ENCODE measurements at regions not wholly inside any gene's neighbourhood (a gene's known extent, or its start where the extent isn't known, plus 50 kb on each side); places are given as distances from the start of the nearest gene placed in this dataset.

DNA sequence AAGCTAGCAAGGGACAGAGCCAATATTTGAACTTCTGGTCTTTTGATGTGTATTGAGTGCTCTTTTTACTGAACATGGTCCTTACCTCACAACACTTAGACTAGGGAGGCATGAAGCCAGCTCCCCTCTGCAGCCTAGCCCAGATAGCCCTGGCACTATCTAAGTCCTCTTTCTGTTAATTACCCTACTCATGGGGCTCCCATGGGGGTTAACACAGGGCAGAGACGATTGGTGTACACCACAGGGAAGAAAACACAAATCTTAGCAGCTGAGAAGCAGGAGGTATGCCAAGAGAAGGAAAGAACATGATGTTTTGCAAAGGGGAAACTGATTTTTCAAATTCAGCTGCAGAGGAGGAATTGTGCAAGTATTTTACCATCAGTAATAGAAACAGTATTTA, 383.8 kb downstream of the TMEM232 start:
- Histone ChIP-seq H3K79me2 (ENCODE audit: insufficient read depth, low read length) (no peaks in the 10 kb centered on the region), H3K4me2 (ENCODE audit: low read length) (no peak overlapping the region)

DNA sequence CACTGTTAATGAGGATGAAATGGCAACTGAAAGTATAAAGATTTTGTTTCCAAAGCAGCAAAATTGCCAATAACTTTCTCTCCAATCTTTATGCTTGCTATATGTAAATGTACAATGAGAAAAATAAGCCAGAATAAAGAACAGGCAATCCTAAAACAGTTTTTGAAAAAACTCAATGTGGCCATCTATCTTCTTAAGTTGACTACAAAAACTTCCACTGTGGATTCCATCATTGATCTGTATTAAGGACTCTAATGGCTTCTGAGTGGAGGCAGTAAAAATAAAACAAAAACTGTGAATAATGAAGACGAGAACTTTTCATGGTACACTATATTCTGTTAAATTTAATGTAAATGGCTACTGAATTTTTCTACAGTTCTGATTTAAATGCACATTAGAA, 382.9 kb downstream of the TMEM232 start:
- Histone ChIP-seq H2AFZ (ENCODE audit: low read depth, low read length, poor library complexity, severe bottlenecking) (no peak overlapping the region), H3K9ac (ENCODE audit: low read length) (no peak overlapping the region), H3K79me2 (ENCODE audit: insufficient read depth, low read length) (no peaks in the 10 kb centered on the region), H3K27ac (ENCODE audit: low read depth, low read length) (no peak overlapping the region), H3K36me3 (ENCODE audit: control insufficient read depth in 1 of 2, insufficient read depth in 2 of 2, low read length in 2 of 2) (no peaks in the 10 kb centered on the region), H4K20me1 (ENCODE audit: insufficient read depth) (no peaks in the 10 kb centered on the region), H3K4me1 (ENCODE audit: control insufficient read depth in 1 of 2, insufficient read depth in 2 of 2, low read length in 2 of 2) (no peaks in the 10 kb centered on the region), H3K9me2 (ENCODE audit: insufficient read depth) (no peaks in the 10 kb centered on the region), H3K4me3 (replicated peaks in 1 of 2; ENCODE audit: low read depth in 1 of 2, low read length in 2 of 2) (no peak overlapping the region), H3K9me3 (ENCODE audit: control insufficient read depth in 1 of 2, insufficient read depth in 1 of 2, low read depth in 1 of 2, low read length in 2 of 2) (no peaks in the 10 kb centered on the region), H3K27me3 (ENCODE audit: insufficient read depth, low read length) (no peaks in the 10 kb centered on the region), H3K4me2 (ENCODE audit: low read length) (no peak overlapping the region)
- ChIA-PET RAD21 (ENCODE audit: low non-redundant PET in 1 of 2, low total read pairs in 2 of 2, uncharacterized antibody in 2 of 2, unreplicated experiment in 2 of 2) (no interaction called here), CTCF (no interaction called here), POLR2A (no interaction called here)
- DNase-seq (ENCODE audit: low read depth, low spot score) (no peak), ATAC-seq (no peak)
- BruUV-seq (replicated peaks) = no TSS peak
- intact Hi-C loops (cut with micrococcal nuclease) = no loop called here
- TF ChIP-seq POLR2A (IDR thresholded peaks at IDR 0.05; ENCODE audit: borderline replicate concordance, extremely low read depth, insufficient read depth, insufficient read length) (no peak), SRF (IDR thresholded peaks at IDR 0.05; ENCODE audit: low read depth) (no peak), EZH2phosphoT487 (IDR thresholded peaks at IDR 0.05; ENCODE audit: borderline replicate concordance) (no peak), CEBPB (IDR thresholded peaks at IDR 0.05; ENCODE audit: low read depth) (no peak), YY1 (IDR thresholded peaks at IDR 0.05; ENCODE audit: extremely low read depth, insufficient replicate concordance, low read depth, low read length) (no peak), EZH2 (IDR thresholded peaks at IDR 0.05) (no peak), ZNF274 (IDR thresholded peaks at IDR 0.05; ENCODE audit: low read depth, low read length) (no peak)
- TF ChIP-seq, protein P1, sequence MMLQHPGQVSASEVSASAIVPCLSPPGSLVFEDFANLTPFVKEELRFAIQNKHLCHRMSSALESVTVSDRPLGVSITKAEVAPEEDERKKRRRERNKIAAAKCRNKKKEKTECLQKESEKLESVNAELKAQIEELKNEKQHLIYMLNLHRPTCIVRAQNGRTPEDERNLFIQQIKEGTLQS (IDR thresholded peaks at IDR 0.05) = no peak
- TF ChIP-seq, protein P2, sequence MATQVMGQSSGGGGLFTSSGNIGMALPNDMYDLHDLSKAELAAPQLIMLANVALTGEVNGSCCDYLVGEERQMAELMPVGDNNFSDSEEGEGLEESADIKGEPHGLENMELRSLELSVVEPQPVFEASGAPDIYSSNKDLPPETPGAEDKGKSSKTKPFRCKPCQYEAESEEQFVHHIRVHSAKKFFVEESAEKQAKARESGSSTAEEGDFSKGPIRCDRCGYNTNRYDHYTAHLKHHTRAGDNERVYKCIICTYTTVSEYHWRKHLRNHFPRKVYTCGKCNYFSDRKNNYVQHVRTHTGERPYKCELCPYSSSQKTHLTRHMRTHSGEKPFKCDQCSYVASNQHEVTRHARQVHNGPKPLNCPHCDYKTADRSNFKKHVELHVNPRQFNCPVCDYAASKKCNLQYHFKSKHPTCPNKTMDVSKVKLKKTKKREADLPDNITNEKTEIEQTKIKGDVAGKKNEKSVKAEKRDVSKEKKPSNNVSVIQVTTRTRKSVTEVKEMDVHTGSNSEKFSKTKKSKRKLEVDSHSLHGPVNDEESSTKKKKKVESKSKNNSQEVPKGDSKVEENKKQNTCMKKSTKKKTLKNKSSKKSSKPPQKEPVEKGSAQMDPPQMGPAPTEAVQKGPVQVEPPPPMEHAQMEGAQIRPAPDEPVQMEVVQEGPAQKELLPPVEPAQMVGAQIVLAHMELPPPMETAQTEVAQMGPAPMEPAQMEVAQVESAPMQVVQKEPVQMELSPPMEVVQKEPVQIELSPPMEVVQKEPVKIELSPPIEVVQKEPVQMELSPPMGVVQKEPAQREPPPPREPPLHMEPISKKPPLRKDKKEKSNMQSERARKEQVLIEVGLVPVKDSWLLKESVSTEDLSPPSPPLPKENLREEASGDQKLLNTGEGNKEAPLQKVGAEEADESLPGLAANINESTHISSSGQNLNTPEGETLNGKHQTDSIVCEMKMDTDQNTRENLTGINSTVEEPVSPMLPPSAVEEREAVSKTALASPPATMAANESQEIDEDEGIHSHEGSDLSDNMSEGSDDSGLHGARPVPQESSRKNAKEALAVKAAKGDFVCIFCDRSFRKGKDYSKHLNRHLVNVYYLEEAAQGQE (IDR thresholded peaks at IDR 0.05; ENCODE audit: low read depth) = no peak

More for the DNA sequence above, 383.8 kb downstream of the TMEM232 start:
- DNase-seq (ENCODE audit: low read depth, low spot score) (no peak), ATAC-seq (no peak)
- ChIA-PET RAD21 (ENCODE audit: low non-redundant PET in 1 of 2, low total read pairs in 2 of 2, uncharacterized antibody in 2 of 2, unreplicated experiment in 2 of 2) (no interaction called here), POLR2A (no interaction called here), CTCF (no interaction called here)
- BruUV-seq (replicated peaks) = no TSS peak
- no peak for TF ChIP-seq CBX3 (IDR thresholded peaks at IDR 0.05; ENCODE audit: low read depth)
- TF ChIP-seq EZH2 (IDR thresholded peaks at IDR 0.05) = no peak
- no peak for TF ChIP-seq RAD21 (IDR thresholded peaks at IDR 0.05; ENCODE audit: low read depth)
- TF ChIP-seq SRF (IDR thresholded peaks at IDR 0.05; ENCODE audit: low read depth) = no peak
- no peak for TF ChIP-seq POLR2AphosphoS5 (IDR thresholded peaks at IDR 0.05; ENCODE audit: low read depth, low read length)
- TF ChIP-seq, protein P2 (IDR thresholded peaks at IDR 0.05; ENCODE audit: low read depth) = no peak
- no peak for TF ChIP-seq ELF1 (IDR thresholded peaks at IDR 0.05; ENCODE audit: borderline replicate concordance, low read depth)
- TF ChIP-seq POLR2A (IDR thresholded peaks at IDR 0.05; ENCODE audit: borderline replicate concordance, extremely low read depth, insufficient read depth, insufficient read length) = no peak
- no peaks in the 10 kb centered on the region for H3K36me3 ChIP-seq (ENCODE audit: control insufficient read depth in 1 of 2, insufficient read depth in 2 of 2, low read length in 2 of 2)
- H3K4me1 ChIP-seq (ENCODE audit: control insufficient read depth in 1 of 2, insufficient read depth in 2 of 2, low read length in 2 of 2) = no peaks in the 10 kb centered on the region
- H3K9me3 ChIP-seq (ENCODE audit: control insufficient read depth in 1 of 2, insufficient read depth in 1 of 2, low read depth in 1 of 2, low read length in 2 of 2) = no peaks in the 10 kb centered on the region
- H3K4me3 ChIP-seq (replicated peaks in 1 of 2; ENCODE audit: low read depth in 1 of 2, low read length in 2 of 2) = no peak overlapping the region
- H4K20me1 ChIP-seq (ENCODE audit: insufficient read depth) = no peaks in the 10 kb centered on the region
- H2AFZ ChIP-seq (ENCODE audit: low read depth, low read length, poor library complexity, severe bottlenecking) = no peak overlapping the region
- no peak overlapping the region for H3K27ac ChIP-seq (ENCODE audit: low read depth, low read length)
- intact Hi-C loops (cut with micrococcal nuclease) = no loop called here
- no peak overlapping the region for H3K9ac ChIP-seq (ENCODE audit: low read length)
- H3K9me2 ChIP-seq (ENCODE audit: insufficient read depth) = no peaks in the 10 kb centered on the region
- no peaks in the 10 kb centered on the region for H3K27me3 ChIP-seq (ENCODE audit: insufficient read depth, low read length)
